Thyroid gland (tissue), 4 donors: ENCODE measurements at regions not wholly inside any gene's neighbourhood (a gene's known extent, or its start where the extent isn't known, plus 50 kb on each side); places are given as distances from the start of the nearest gene placed in this dataset.
"Not testable (repeated sequence)": the region's sequence is repeated elsewhere in the genome, so short reads cannot be mapped to it uniquely, and the experiment has no call there.

Source experiments
- POLR2A ChIP-seq, 2 donors: fragments of 450-650 bp; IDR thresholded peaks; one replicate each; pipeline ENCODE4 v1.6.1; 2017; ENCODE audit warnings: antibody characterized with exemption in 2 of 2, mild to moderate bottlenecking in 2 of 2, moderate library complexity in 1 of 2
- TF ChIP-seq, protein P1 (sequence below), 6 experiments: fragments of 200-600 bp in 3 of 6; fragments of 450-650 bp in 3 of 6; sonication (generic) in 3 of 6; IDR thresholded peaks; one replicate each; pipeline ENCODE4 v1.5.1; 2016 to 2019; ENCODE audit warnings: antibody characterized with exemption in 6 of 6, mild to moderate bottlenecking in 2 of 6, inconsistent platforms in 1 of 6, moderate library complexity in 1 of 6

DNA sequence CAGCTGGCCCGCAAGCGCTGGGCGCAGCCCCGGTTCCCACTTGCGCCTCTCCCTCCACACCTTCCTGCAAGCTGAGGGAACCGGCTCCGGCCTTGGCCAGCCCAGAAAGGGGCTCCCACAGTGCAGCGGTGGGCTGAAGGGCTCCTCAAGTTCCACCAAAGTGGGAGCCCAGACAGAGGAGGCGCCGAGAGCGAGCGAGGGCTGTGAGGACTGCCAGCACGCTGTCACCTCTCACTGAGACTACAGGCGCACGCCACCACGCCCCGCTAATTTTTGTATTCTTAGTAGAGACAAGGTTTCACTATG, 103.3 kb upstream of the KMT2C start:
- TF ChIP-seq, protein P1, sequence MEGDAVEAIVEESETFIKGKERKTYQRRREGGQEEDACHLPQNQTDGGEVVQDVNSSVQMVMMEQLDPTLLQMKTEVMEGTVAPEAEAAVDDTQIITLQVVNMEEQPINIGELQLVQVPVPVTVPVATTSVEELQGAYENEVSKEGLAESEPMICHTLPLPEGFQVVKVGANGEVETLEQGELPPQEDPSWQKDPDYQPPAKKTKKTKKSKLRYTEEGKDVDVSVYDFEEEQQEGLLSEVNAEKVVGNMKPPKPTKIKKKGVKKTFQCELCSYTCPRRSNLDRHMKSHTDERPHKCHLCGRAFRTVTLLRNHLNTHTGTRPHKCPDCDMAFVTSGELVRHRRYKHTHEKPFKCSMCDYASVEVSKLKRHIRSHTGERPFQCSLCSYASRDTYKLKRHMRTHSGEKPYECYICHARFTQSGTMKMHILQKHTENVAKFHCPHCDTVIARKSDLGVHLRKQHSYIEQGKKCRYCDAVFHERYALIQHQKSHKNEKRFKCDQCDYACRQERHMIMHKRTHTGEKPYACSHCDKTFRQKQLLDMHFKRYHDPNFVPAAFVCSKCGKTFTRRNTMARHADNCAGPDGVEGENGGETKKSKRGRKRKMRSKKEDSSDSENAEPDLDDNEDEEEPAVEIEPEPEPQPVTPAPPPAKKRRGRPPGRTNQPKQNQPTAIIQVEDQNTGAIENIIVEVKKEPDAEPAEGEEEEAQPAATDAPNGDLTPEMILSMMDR (IDR thresholded peaks at IDR 0.05): not testable (repeated sequence)
- TF ChIP-seq POLR2A (IDR thresholded peaks at IDR 0.05): not testable (repeated sequence)
